IPS-18c (cell line): ENCODE measurements at regions not wholly inside any gene's neighbourhood (a gene's known extent, or its start where the extent isn't known, plus 50 kb on each side); places are given as distances from the start of the nearest gene placed in this dataset.

Experiments
- H3K4me3 ChIP-seq: 2 replicates; pipeline ENCODE4 v1.7.0; 2013; ENCODE audit warnings: low read depth, mild to moderate bottlenecking, low read length, moderate library complexity; ENCODE audit not compliant: insufficient read depth
- H3K9me3 ChIP-seq: one replicate; pipeline ENCODE4 v1.6.1; 2013; ENCODE audit warnings: mild to moderate bottlenecking, low read length, moderate library complexity; ENCODE audit not compliant: control insufficient read depth, insufficient read depth

DNA sequence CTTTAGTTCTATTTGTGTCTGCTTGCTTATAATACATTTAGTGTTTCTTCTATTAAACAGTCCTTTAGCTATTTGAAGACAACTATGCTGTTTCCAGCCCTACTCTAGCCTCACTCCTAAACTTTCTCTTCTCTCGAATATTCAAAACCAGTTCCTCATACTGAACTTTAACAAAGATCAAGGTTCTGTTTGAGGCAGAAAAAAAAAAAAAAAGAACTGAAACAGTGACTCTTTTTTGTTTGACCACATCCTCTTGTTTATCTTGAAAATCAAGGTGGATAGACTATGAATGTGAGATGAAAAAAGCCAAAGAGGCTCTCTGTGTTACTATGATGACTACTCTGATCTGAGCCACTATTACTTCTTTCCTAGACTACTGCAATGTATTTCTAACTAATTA, 154.3 kb downstream of the ZNF365 start:
- no peaks in the 10 kb centered on the region for H3K9me3 ChIP-seq
- H3K4me3 ChIP-seq = no peak overlapping the region

DNA sequence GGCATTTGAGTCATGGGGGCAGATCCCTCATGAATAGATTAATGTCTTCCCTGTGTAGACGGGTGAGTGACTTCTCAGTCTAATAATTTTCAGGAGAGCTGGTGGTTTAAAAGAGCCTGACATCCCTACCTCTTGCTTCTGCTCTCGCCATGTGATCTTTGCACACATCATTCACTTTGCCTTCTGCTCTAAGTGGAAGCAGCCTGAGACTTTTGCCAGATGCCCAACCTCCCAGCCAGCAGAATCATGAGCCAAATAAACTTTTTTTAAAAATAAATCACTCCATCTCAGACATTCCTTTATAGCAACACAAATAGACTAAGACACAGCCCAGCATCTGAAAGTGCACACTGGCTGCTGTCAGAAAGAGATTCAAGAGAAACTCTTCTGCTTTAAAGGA, 155.2 kb downstream of the ZNF365 start:
- no peaks in the 10 kb centered on the region for H3K9me3 ChIP-seq

DNA sequence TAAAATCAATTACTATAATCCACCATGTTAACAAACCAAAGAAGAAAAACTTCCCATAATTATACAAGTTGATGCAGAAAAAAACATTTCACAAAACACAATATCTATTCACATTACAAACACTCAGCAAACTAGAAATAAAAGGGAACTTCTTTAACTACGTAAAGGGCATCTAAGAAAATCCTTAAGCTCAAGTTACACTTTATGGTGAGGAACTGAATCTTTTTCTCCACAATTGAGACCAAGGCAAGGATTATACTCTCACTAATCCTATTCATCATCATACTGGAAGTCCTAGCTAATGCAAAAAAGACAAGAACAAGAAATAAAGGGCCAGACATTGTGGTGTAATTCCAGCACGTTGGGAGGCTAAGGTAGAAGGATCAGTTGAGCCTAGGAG, 159.9 kb downstream of the ZNF365 start:
- no peaks in the 10 kb centered on the region for H3K9me3 ChIP-seq
- H3K4me3 ChIP-seq = no peak overlapping the region

More for the DNA sequence above, 155.2 kb downstream of the ZNF365 start:
- no peak overlapping the region for H3K4me3 ChIP-seq

DNA sequence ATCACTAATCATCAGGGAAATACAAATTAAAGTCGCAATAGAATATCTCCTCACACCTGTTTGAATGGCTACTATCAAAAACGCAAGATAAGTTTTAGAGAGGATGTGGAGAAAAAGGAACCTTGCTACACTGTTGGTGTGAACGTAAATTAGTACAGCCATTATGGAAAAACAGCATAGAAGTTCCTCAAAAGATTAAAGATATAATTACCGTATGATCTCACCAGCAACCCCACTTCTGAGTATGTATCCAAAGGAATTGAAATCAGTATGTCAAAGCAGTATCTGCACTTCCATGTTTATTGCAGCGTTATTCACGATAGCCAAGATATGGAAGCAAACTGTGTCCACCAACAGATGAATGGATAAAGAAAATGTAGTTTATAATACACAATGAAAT, 164.4 kb downstream of the ZNF365 start:
- Histone ChIP-seq H3K9me3 (no peaks in the 10 kb centered on the region), H3K4me3 (no peak overlapping the region)

DNA sequence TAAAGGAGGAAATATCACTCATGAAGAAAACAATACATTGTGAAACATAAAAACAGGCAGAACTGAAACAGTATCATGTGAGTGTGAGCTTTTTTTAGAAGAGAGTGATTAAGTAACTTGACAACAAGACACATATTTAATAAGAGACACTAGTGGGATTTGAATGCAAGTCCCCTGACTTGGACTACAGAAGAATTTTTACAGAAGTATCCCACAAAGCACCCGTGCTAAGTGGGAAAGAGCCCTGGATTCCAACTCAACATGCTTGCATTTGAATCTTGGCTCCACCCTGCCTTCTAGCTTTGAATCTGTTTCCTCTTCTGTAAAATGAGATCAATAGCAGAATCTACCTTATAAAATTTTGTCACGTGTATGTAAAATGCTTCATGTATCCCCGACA, 166.2 kb downstream of the ZNF365 start:
- no peaks in the 10 kb centered on the region for H3K9me3 ChIP-seq
- H3K4me3 ChIP-seq = no peak overlapping the region

DNA sequence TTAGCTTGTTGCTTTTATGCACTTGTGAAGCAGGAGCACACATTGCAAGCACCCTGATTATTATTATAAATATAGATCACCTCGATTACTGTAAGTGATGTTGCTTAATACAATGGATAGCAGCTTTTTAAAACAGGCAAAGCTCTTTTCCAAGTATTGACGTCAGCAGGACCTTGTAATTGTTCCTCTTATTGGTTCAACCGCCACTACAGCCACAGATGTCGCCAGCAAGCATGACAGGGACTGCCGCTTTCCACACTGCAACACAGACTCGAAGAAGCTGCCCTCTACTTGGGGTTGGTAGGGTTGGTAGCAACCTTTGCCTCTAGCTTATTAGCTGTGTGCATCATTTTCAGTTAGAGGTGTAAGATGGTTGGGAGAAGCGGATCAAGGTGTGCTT, 167.6 kb downstream of the ZNF365 start:
- H3K4me3 ChIP-seq = no peak overlapping the region
- no peaks in the 10 kb centered on the region for H3K9me3 ChIP-seq

DNA sequence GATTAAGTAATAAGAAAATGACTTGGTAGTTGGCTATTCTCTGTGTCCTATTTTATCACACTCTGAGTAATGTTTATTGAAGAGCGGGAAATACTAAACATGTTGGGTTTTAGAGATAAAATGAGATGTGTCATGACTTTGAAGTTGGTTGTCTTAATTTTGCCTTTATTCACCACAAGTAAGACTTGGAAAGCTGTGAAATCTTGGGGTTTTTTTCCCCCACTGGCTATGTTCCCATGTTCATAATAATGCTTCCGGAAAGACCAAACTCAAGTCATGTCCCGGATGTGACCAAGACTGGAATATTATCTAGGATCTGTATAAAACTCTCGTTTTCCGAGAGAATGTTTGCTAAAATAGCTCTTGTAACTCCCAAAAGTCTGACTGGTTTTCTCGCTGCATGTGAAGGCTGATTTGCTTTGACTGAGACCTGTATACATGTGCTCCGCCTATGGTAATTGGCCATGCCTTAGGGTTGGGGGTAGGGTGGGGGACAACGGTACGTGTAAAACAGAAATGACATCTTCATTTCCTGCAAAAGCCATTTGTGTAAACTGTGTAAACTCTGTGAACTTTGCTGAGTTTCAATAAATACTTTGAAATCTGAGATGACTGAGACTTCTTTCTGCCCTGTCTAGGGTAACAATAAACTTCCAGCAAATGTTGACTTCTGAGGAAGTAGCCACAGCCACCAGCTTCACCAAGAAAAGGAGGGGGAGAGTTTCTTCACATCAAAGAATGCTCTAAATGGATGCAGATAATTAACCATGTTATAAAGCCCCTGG, 169.6 kb downstream of the ZNF365 start:
- H3K9me3 ChIP-seq = no peaks in the 10 kb centered on the region
- no peak overlapping the region for H3K4me3 ChIP-seq

DNA sequence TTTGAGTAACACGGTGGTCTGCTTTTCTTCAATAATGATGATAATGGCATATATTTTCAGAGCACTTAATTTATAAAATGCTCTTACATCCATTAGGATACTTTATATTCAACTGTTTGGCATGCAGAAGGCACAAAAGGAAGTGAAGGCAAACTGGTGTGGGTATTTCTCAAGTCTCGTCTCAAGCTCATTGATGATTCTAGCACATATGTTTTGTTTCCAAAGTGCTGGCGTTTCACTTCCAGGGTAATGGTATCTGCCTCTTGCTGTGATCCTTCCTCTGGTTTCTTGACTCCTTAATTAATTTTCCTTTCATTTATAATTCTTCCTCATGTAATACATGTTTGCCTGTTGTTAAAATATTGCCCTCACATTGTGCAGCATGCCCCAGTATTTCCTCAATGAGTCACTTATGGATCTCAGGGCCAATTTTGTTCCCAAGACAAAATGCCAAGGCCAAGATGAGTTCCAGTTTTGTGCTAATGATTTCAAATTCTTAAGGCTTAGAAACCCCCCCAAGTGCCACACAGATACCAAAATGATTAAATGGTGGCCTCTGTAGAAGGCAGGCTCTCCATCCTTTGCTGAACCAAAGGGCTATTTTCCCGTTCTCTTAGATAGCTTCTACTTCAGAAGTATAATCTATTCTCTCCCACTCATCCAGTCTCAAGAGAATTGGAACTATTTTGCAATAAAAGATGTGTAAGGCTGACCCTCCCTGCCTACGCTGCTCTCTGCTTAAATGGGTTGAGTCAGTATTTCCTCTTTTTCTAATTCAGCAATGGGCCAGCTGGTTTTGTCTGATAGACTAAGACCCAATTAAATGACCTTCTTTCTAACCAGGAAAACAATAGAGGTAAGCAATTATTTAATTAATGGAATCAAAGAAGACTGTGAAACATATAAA, 171.2 kb downstream of the ZNF365 start:
- no peaks in the 10 kb centered on the region for H3K9me3 ChIP-seq
- H3K4me3 ChIP-seq = no peak overlapping the region

DNA sequence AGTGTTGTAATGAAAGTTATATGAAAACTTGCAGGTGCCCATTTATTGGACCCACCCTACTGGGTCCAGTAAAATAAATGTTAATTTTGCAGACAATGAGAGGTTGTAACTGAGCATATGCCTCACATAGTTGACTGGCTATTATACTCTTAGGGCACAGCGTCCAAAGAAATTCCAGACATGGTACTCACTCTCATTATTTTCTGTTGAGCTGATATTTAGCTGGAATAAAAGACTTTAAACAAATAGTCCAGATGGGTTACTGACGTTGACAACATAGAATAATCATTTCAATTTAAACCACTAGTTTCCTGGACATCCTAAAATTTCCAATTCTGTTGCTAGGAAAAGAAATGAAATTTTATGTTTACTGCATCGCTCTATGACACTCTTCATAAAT, 174.5 kb downstream of the ZNF365 start:
- no peak overlapping the region for H3K4me3 ChIP-seq
- no peaks in the 10 kb centered on the region for H3K9me3 ChIP-seq

DNA sequence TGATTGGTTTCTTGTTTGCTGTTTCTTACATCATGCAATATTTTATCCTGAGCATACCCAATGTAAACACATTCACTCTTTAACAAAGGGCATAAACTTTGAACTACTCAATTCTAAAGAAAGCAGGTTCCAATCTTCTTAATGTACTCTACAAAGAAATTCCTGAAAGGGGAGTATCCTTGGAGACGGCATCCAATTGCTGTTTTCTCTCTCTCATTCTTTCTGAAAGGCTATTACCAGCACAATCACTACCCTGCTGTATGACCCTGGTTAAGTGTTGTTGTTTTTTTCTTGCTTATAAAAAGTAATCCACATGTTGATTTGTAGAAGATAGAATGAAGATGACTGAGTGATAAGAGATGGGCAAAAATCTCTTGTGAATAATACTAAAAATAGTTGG, 176.0 kb downstream of the ZNF365 start:
- H3K4me3 ChIP-seq = no peak overlapping the region
- no peaks in the 10 kb centered on the region for H3K9me3 ChIP-seq

DNA sequence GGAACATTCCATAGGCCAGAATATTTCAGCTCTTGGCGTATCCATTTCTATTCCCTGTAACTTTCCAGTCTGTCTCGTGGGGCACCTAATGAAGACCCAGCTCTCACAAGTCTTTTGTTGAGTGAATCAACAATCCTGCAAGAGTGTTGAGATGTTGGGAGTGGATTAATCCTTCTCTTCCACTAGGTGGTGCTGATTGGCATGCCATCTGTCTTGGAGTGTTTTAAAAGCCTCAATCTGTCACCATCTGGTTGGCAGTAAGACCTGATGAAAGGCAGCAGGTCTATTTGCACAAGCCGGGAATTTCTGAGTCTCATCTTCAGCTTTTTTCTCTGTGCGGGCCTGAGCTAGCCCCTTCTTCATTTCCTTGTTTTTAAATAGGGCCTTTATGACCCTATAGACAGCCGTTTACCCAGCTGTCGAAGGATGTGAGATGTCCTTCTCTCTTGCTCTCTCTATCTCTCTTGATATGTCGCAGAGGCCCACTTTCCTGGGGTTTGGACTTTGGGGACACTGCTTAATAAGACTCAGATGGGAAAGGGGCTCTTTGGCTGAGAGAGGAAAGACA, 180.5 kb downstream of the ZNF365 start:
- Histone ChIP-seq H3K9me3 (peaks cover 2% of the 10 kb centered on the region), H3K4me3 (no peak overlapping the region)

DNA sequence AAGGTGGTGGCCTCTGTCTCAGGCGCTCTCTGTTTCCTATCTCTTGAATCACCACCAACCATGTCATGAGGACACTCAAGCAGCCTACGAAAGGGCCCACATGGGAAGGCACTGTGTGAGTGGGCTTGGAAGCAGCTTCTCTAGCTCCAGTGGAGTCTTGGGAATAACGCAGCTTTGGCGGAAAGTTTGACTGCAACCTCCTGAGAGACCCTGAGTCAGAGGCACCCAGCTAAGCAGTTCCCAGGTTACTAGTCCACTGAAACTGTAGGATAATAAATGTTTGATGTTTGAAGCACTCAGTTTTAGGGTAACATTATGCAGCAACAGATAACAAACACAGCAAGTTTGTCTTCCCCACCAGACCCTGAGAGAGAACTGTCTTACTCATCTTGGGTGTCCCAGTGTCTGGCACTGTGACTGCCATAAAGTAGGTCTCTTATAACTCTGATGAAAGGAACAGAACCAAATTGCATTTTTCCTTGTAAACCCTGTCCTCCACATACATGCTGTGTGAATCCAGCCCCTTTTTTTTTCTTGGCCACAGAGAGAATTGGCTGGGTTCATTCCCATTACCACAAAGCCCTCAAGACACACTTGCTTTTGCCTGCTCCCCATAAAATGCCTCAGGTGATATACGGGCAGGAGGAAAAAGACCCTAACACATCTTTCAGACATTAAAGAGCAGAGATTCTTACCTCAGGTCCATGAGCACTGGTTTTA, 185.5 kb downstream of the ZNF365 start:
- Histone ChIP-seq H3K4me3 (no peak overlapping the region), H3K9me3 (peaks cover 2% of the 10 kb centered on the region)

DNA sequence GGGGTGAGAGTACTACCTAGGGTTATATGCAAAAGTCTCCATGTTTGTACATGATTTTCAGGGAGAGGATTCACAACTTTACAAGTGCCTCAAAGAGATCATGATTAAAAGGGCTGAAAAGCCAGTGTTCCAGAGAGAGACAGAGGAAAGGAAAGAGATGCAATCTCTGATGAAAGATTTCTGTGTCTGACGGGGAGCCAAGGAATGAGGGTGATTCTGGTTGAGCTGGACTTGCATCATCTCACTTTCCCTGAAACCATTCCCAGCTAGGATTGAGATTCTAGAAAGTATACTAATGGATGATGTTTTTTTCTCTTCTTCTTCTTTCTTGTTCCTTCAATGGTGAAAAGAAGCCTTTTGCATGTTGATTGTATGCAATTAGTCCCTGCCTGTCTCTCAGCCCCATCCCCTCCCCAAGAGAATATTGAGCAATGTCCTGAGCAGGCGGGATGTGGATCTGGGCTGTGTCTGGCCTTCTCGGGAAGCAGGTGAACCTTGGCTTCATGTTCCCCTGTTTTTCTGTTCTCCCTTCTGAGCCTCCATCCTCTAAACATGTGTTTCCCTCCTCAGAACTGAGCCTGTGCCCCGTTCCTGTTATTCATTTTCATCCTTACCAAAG, 186.1 kb downstream of the ZNF365 start:
- Histone ChIP-seq H3K9me3 (peaks cover 2% of the 10 kb centered on the region), H3K4me3 (no peak overlapping the region)

DNA sequence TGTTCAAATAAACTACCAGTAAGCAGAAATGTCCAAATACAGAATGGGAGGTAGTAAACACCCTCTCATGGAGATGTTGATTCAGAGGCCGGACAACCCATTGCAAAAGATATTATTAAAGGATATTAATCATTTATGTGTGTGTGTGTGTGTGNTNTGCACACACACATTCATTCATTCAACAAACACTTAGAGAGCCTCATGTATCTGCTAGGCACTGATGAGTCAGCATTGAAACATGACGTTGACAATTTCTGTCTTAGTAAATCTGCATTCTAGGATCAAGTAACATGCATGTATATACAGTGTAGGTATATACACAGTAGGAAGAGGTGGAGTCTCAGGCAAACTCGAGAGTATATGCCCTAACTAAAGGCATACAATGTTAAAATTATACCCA, 187.0 kb downstream of the ZNF365 start:
- Histone ChIP-seq H3K4me3 (no peak overlapping the region), H3K9me3 (peaks cover under 1% of the 10 kb centered on the region)

DNA sequence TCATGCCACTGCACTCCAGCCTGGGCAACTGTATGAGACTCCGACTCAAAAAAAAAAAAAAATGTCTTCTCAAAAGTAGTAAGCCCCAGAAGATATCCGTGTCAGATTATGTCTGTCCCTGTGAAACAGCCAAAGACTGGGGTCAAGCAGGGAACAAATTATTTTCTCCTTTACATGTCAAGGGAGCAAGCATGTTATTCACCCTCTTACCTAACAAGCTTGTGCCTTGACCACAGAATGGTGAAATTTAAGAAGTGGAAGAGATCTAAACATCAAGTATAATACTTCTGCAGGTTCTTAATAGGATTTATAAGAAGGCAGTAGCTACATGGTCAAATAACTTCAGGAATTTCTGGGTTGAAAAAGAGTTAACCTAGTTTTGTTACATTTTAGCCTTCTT, 187.9 kb downstream of the ZNF365 start:
- no peak overlapping the region for H3K4me3 ChIP-seq
- H3K9me3 ChIP-seq = no peaks in the 10 kb centered on the region

DNA sequence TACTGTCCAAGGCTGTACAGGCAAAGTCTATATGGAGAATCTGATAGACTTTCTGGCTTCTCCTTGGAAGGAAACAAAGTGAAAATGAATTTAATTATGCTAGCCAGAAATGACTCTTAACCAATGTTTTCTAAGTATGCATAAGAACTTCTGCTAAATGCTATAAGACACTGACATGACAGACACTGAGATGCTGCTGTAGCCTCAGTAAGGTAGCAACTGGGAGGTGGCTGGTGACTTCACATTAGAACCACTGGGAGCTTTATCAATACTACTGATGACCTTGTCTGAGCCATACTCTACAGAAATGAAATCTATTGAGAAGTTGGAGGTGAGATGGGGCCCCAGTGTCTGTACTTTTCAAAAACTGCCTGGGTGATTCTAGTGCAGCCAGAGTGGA, 188.6 kb downstream of the ZNF365 start:
- Histone ChIP-seq H3K9me3 (no peaks in the 10 kb centered on the region), H3K4me3 (no peak overlapping the region)

DNA sequence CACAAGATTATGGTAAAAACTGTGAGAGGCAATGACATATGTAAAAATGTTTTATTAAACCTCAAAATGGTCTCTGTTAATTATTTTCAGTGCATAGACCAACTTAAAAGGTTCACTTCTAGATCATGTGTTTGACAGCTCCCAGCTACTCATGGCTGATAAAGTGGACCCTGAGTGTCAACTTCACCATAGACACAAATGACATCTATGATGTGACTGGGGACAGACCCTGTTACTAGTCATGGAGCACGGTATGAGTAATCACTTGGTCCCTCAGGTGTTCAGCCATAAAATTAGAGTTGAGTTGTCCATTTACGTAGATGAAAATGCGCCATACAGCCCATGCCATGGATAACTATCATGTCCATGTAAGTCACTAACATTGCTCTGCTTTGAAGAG, 199.8 kb downstream of the ZNF365 start:
- H3K9me3 ChIP-seq = no peaks in the 10 kb centered on the region
- no peak overlapping the region for H3K4me3 ChIP-seq
